GM03348 (cell line): ENCODE measurements at regions not wholly inside any gene's neighbourhood (a gene's known extent, or its start where the extent isn't known, plus 50 kb on each side); places are given as distances from the start of the nearest gene placed in this dataset.

Source experiments
- DNase-seq: peaks from one replicate; pipeline ENCODE4 v3.0.0; 2012; ENCODE audit warnings: low spot score

DNA sequence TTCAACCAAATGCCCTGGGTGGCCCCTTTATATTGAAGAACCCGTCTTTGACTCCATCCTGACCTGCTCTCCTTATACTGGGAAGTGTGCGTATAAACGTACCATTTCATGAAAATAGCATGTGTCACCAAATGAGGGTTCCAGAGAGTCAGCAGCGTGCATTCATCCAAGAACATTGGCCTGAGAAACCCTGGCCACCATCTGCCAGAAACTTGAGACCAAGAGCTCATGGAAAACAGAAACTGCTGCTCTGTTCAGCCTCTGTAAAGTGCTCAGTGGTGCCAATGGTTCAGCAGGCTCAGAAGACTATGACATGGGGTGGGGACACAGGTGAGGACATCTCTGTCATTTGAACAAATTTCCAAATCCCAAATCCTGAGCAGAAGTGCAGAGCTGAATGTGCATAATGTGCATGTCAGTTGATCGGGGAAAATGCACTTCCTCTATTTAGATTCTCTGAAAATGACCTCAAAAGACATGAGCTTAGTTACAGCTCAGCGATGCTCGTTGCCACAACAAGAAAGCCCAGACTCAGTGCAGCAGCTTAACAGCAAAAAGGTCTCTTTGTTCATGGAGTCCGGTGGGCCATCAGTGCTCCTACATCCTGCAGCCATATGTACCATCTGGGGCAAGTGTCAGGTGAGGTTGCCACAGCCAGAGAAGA, 176.1 kb downstream of the ATPSCKMT start:
- no peak for DNase-seq

DNA sequence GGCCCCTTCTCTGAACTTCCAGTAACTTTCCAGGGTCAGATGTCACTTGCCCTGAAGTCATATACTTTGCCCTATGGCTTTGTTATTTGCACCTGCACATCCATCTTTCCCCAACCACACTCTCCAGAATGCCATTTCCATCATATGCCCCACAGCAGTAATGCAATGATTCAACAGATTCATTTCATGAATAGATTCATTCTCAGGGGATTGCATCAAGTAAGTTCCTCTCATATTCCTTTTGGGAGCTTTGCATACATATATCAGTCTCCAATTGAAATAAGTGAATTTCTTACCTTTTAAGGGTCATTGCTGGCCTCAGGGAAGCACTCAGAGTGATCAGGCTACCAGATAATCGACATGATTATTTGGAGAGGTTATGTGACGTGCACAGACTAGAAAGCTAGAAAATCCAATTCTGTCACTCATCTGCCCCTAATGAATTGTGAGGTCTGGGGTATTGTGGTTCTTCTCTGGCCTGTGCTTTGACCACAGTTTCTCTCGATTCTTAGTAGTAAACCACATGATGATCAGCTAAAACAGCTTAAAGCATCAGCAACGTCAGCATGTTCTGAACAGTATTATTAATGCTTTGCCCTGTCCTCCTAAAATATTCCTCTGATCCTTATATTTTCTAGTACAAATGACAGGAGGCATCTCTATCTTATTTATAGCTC, 179.9 kb downstream of the ATPSCKMT start:
- no peak for DNase-seq

DNA sequence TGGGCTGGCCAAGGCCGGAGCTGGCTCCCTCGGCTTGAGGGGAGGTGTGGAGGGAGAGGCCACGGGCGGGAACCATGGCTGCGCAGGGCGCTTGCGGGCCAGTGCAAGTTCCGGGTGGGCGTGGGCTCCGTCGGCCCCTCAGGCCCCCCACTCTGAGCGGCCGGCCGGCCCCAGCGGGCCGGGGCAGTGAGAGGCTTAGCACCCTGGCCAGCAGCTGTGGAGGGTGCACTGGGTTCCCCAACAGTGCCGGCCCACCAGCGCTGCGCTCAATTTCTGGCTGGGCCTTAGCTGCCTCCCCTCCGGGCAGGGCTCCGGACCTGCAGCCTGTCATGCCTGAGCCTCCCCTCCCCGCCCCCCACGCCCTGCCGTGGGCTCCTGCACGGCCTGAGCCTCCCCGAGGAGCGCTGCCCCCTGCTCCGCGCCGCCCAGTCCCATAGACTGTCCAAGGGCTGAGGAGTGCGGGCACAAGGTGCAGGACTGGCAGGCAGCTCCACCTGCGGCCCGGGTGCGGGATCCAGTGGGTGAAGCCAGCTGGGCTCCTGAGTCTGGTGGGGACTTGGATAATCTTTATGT, 184.2 kb downstream of the ATPSCKMT start:
- no peak for DNase-seq

DNA sequence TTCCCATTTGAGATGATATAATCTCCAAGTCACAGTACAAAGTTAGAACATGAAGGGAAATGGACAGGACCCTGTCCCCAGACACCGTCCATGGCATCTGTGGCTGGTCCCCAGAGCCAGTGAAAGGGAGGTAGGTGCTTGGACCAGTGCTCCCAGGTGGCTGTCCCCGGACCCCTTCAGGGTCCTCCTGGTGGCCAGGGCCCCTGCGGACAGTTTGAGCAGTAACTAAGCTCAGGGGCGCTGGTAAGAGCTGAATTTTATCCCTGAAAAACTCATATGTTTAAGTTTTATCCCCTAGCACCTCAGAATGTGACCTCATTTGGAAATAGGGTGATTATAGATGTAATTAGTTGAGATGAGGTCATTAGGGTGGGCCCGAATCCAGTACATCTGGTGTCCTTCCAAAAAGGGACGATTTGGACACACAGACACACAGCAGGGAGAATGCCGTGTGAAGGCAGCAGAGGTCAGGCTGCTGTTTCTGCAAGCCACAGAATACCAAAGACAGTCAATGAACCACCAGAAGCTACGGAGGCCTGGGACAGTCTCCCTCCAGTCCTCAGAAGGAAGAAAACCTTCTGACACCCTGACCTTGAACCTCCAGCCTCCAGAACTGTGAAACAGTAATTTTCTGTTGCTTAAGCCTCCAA, 185.0 kb downstream of the ATPSCKMT start:
- DNase-seq: peak; percentile 14

DNA sequence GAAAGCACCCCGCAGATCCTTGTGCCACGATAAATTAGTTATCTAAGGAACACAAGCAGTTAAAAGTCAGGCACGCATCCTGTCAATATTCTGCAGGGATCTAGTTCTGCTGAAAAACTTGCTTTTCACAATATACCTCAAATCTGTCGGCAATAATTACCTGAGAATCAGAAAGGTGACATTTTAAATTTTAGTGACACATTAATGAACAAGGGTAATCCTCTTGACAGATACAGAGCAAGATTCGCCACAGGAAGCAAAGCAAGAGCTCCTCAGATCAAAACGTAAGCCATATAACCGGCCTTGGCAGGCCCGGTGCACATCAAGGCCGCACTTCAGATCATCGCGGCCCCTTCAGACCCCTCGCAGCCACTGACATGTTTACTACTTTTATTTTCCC, 185.7 kb downstream of the ATPSCKMT start:
- DNase-seq: no peak

DNA sequence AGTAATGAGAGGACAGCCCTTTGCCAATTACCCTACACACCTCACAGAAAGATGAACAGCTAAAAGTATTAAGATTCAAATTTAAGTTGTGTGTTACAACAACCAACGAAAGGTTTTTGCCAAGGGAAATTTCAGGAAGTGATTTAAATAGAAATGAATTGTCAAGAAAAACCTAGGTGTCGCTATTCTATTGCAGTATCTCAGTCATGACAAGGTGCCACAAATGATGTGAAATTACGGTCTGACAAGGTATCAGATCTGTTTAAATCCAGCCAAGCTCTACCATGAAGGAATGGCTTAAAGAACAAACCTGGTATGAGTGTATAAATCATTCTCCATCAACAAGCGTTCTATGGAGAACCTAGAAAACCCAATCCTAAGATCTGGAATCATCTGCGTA, 189.7 kb downstream of the ATPSCKMT start:
- DNase-seq: no peak

DNA sequence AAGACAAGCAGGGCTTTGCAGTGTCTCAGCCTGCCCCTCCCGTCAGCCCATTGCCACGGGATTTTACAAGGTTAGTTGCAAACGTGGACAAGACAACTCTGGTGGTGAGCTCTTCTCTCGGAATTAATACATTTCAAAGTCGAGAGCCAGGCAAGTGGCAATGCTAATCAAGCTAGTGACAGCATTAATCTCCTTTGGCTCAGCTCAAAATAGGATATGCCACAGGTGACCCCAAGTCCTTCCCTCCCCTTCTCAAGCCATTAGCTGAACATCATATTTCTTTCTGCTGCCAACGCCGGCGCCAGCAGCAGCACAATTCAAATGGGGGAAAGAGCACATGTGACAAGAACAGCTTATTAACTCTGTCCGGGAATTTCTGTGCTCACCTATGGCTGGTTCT, 190.1 kb downstream of the ATPSCKMT start:
- DNase-seq: peak; percentile 41

DNA sequence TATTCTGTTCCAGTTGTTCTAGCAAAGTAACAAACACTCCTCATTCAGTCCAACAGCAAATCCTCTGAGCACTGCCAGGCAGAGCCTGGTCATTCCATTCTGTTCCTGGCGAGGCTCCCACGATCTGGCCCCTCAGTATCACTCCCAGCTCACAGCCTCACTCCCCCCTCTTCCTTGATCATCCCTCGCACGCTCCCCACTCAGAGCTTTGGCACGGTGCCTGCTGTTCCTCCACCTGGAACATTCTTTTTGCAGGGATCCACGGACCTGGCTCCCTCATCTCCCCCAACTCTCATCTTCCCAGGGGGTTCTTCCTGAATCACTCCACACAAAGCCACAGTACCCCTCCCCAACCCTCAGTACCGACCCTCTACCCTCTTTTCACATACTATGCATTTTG, 192.3 kb downstream of the ATPSCKMT start:
- no peak for DNase-seq

DNA sequence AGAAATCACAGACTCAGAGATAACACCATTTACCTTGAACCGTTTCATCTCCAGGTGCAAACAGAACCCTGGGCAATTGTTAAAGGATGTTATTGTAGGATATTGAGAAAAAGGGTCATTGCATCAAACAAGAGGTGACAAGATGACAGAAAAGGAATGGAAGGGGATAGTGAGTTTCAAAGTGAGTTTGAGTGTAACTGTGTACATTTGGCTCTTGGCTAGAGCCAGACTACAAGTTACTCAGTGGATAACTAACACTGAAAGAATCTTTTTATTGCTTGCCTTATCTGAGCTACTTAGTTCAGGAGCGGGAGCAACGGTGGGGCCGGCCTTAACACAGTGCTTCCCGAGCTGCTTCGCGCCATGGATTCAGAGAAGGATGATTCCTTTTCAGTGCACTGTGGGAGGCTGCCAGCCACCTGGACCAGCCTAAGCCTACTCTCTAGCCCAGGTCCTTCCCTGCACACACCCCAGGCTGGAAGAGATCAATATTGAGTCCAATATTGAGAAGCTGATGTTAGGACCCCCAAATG, 193.4 kb downstream of the ATPSCKMT start:
- no peak for DNase-seq

DNA sequence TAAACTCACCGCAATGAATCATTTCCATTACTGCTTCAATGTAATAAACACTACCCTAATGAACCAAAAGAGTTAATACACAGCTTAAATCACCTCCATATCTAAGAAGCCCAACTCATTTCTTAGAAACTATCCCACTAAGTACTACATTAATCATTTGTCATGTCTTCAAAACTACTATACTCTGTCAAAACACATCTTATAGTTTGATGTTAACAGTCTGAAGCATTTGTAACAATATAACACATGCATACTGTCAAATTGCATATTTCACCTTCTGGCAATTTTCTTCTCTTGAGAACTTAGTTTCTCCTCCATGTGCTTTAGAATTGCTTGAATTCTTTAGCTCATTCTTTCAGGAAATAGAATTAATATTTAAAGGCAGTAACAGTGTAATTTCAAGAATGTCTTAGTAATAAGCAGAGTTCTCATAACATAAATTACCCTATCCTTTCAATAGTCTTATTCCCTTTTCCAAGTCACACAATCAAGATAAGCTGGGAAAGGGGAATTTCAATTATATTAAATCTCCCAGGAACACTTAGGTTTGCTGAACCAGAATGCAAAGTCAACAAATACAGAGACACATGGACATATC, 199.7 kb downstream of the ATPSCKMT start:
- DNase-seq: peak; percentile 19

DNA sequence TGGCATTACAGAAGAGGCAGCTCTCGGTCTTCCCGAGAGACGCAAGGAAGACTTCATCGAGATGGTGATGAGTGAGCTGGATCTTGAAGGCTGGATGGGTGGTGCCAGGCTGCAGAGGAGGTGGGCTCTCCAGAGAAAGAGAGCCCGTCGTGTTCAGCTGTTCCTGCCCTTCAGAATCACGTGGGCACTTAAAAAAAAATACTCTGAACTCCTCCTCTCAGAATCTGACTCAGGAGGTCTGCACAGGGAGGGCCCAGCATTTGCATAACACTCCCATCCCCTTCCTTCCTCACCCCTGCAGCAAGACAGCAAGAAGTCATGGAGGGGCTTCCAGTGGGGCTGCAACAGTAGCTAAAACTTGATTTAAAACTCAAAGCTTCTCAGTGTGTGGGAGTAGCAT, 203.0 kb downstream of the ATPSCKMT start:
- DNase-seq: no peak

DNA sequence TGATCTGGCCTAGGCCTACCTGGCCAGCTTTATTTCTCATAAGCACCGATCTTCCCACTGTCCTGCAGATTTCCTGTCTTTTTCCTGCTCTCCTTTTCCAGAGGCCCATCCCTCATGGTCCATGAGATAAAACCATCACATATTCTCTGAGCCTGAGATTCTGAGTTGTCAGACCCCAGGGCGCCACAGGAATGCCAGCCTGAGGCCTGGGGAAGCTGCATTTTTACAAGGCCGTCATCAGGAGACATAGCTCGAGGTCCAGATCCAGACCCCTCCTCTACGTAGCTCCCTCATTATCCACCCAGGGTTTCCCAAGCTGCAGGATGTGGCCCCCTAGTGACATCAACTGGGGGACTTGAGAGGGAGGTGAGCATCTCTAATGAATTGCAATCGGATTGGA, 204.3 kb downstream of the ATPSCKMT start:
- no peak for DNase-seq

DNA sequence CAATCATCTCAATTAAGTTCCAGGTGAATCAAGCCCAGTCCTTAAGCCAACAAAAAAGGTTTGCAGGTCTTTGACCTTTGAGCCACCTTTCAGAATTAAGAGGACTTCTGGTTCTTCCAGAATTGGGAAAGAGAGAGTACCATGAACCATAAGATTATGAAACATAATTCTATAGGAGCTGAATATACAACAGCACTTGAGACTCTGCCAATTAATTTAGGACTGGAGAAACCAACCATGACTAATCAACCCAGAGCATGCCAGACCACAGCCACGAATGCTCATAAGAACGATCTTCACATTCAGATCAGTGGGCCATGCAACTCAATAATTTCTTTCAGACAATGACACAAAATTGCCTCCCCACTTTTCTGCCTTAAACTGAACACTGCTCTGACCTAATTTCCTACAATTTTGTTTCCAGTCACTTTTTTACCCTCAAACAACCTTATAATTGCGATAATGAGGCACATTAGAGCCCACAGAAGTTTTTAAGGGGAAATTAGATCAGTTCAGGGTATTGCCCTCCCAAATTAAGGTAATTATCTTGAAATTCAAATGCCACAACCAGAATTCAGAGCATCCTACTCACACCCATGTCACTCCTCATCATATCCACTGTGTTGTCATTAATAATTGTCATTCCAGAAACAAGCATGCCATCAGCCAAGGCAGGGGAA, 213.4 kb downstream of the ATPSCKMT start:
- DNase-seq: no peak

DNA sequence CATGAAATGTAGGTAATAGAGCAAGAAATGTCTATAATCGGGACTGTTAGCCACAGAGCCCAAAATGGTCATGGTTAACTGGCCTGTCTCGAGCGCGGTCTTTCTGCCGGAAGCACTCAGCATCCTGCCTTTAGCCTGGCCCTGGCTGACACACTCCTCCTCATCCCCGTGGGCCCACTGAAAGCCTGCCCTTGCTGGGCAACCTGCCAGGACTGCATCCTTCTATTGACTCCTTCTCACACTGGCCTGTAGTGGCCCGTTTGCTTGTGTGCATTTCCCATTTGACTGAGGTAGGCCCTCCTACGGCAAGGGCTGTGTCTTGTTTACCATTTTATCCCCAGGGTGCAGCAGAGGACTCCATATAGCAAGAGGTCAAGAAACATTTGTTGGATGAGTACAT, 215.7 kb downstream of the ATPSCKMT start:
- no peak for DNase-seq

DNA sequence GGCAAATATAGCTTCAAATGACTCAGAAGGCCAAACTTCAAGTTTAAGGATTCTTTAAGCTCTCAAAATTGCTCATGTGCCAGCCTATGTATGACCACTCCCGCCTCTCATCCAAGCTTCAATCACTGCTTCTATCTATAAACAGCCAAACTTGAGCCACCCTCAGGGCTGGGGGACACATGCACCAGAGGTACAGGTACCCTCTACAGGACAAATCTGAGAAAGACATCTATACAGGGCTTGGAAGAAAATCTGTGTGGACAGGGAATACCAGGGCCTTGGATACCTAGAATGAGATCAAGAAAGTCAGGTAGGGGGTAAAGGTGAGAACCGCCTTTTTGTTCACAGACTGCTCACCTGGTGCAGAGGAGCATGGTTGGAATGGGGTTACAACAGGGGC, 217.9 kb downstream of the ATPSCKMT start:
- no peak for DNase-seq

DNA sequence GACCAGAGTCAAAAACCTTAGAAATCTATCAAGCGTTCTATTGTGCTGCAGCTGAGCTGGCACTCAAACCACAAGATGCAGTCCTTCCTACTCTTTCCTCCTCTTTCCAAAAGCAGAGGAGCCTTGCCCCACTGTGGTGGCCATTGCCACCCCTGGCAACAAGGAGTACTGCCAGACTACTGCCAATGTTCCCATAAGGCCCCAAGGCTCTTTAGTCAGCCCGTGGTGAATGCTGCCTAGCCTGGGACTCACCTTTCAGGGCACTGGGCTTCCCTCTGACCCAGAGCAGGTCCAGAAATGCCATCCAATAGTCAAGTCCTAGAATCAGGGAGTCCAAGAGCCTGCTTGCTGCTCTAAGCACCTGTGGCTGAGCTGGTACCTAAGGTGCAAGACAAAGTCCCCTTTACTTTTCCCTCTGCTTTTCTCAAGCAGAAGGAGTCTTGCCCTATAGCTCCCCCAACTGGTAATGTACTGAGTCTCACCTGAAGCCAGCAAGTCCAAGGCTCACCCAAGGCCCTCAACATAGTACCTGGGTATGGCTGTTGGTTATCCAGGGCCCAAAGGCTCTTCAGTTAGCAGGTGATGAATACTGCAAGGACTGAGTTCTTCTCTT, 219.4 kb downstream of the ATPSCKMT start:
- DNase-seq: no peak

DNA sequence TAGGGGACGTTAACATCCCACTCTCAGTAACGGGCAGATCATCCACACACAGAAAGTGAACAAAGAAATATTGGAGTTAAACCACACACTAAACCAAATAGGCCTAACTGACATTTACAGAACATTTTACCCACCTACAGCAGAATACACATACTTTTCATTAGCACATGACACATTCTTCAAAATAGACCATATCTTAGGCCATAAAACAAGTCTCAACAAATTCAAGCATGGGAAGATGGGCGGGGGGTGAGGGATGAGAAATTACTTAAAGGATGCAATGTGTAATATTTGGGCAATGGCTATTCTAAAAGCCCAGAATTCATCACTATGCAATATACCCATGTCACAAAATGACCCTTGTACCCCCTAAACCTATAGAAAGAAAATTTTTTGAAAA, 226.2 kb downstream of the ATPSCKMT start:
- DNase-seq: no peak

DNA sequence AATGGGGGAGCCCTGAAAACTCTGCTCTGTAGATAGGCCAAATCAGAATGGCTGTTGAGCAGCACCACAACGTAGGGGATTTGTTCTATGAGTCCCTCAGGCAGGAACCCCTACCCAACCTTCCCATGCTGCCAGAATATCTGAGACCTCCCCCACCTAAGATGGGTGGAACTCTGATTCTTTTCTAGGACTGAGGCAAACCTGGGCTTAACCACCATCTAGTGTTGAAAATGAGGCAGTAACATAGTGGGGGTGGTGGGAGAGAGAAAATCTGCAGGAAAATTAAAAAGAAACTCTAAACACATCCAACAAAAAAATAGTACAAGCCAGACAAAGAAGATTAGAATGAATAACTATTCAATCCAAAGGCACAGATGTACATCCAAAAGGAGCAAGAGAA, 228.4 kb downstream of the ATPSCKMT start:
- DNase-seq: no peak

DNA sequence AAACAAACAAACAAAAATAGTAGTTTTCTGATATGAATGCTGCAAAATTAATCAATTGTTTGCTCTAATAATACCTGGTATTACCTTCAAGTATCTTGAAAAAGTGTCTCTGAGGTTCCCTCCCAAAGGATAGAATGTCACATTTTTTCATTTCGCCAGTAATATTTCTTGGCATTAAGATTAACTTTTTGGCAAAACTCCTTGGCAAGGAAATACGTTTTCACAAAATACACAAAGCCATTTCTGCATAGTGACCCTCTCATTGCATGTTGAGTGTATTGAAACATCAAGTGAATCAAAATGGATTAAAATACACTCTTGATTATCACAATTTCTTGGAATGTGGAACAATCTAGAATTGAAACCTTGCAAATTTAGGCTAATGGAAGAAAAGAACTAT, 230.5 kb downstream of the ATPSCKMT start:
- DNase-seq: no peak

DNA sequence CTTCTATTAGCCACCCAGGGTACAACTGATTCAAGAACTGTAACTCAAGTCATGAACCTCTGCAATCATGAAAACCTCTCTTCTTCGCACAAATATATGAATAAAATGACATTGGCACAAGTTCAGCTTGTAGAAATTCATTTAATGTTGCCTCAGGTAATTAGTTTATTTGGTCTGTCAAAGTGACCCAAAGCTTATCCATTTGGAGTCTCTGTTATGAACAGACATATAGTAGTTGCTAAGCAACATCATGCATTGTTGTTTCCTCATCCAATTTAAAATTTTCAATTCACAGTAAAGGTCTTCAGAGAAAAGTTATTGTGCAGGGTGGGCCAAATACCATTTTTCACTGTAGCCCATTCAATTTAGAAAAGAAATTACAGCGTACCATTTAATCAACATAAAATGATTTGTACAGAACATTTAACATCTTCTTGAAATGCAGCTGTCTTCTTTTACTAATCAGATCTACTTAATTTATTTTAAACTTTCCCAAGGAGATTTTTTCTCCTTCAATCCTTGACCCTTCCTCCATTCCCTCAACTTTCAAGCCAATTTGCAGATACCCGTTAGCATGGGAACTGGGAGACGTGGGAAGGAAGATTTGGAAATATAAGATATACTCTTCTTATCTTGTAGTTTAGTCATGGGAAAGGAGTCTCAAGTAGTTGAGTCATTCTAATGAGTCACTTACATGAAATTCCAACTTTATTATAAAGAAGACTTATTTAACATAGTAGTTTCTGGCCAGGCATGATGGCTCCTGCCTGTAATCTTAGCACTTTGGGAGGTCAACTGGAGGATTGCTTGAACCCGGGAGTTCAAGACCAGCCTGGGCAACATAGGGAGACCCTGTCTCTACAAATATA, 231.3 kb downstream of the ATPSCKMT start:
- DNase-seq: peak; percentile 81

DNA sequence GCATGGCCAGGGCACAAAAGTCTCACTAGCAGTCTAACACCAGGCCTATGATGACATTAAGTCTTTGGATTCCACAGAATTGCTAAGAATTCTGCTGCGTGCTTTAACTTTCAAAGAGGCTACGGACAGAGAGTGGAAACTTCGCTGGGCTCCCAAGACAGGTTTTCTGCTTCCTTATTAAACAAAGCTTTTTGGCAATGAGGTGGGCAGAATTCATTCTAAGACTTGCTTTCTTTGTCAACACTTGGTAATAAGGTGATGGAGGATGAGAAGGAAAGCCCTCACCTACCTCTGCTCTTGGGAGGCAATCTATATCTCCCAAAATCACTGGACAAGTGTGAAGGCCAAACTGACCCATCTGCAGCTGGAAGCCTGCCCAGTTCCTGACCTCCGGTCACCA, 231.9 kb downstream of the ATPSCKMT start:
- no peak for DNase-seq
